GM18873 (cell line): ENCODE measurements at regions not wholly inside any gene's neighbourhood (a gene's known extent, or its start where the extent isn't known, plus 50 kb on each side); places are given as distances from the start of the nearest gene placed in this dataset.
A peak's percentile ranks its signal among the peaks of the same experiment; 100 is the strongest.
"Not testable (repeated sequence)": the region's sequence is repeated elsewhere in the genome, so short reads cannot be mapped to it uniquely, and the experiment has no call there.

Experiments used
- ATAC-seq: cut with Tn5 transposase; IDR thresholded peaks from one replicate; pipeline ENCODE4 v1.9.1; 2021; ENCODE audit warnings: mild to moderate bottlenecking, moderate library complexity, moderate number of reproducible peaks; ENCODE audit not compliant: unreplicated experiment, low FRiP score

- ATAC-seq: peak; percentile 72
Observed at GRCh38 chrX:118212817-118213183, 96.2 kb upstream of the KLHL13 start.

DNA sequence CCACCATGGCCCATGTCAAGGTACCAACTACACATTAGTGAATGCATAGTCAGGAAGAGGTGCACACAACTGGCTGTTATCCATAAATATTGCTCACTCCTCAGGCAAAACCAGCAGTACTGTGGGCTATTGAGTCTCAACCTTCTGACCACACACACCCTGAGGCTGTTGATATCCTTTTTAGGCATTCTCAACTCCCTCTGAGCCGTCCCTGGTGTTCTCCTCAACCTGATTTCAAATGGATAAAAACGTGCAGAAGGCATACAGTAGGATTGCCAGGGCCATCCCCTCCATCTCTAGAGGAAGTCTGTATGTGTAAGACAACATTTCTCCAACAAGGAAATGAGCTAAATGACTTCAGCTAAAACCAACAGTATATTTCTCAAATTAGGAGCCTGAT, 98.7 kb upstream of the KLHL13 start:
- ATAC-seq: no peak

GRCh38 chrX:118216087-118216486, 99.5 kb upstream of the KLHL13 start:
- ATAC-seq: no peak

GRCh38 chrX:118216509-118216908, 99.9 kb upstream of the KLHL13 start:
- ATAC-seq: no peak

DNA sequence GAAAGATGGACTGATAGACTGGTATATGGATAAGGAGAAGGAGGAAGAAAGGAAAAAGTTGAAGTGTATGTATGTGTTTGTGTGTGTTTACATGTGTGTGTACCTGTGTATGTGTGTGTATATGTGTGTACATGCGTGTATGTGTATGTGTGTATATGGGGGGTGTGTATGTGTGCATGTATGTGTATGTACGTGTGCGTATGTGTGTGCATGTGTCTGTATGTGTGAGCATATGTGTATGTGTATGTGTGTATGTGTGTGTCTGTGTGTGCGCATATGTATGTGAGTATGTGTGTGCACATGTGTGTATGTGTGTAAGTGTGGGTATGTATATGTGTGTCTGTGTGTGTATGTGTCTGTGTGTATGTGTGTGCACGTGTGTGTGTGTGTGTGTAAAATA, 101.5 kb upstream of the KLHL13 start:
- no peak for ATAC-seq

- no peak for ATAC-seq
Observed at GRCh38 chrX:118218940-118219339, 102.3 kb upstream of the KLHL13 start.

DNA sequence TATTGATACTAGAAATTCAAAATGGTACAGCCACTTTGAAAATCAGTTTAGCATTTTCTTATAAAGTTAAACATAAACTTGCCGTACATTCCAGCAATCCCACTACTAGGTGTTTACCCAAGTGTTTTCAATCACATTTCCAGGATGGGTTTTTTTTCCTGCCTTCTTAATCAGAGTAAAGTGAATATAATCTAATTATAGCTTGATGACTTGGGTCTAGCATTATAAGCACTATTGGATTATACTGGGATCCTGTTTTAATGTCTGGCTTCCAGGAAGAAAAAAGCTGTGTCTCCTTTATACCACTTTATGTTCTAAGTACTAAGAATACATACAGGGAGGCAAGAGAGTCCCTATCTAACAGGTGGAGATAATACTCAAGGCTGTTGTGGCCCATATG, 103.3 kb upstream of the KLHL13 start:
- no peak for ATAC-seq

GRCh38 chrX:118220509-118220908, 103.9 kb upstream of the KLHL13 start:
- ATAC-seq: no peak

- ATAC-seq: no peak
Observed at GRCh38 chrX:118221270-118221669, 104.7 kb upstream of the KLHL13 start.

GRCh38 chrX:118221733-118222132, 105.1 kb upstream of the KLHL13 start:
- no peak for ATAC-seq

GRCh38 chrX:118222421-118222820, 105.8 kb upstream of the KLHL13 start:
- ATAC-seq: no peak

- ATAC-seq: peak; percentile 76
Observed at GRCh38 chrX:118225711-118226428, 109.3 kb upstream of the KLHL13 start.

GRCh38 chrX:118228041-118228440, 111.4 kb upstream of the KLHL13 start:
- no peak for ATAC-seq

DNA sequence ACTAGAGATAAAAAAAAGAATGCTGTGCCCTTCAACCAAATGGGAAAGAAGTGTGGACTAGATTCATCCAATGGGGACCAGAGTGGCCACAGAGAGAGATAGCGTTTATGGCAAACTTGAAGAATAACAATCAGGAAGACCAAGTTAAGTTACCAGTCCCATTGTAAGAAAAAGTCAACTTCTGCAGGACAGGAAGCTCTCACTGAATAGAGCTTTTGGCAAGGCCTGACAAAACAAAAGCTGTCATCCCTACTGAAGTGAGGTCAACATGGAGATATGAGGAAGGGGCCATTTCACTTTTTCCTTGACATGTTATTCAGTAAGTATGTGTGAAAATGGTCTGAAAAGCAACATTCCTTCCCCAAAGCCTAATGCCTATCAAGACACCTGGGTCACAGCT, 111.8 kb upstream of the KLHL13 start:
- no peak for ATAC-seq

GRCh38 chrX:118231464-118231863, 114.4 kb upstream of the WDR44 start:
- ATAC-seq: no peak

- no peak for ATAC-seq
Observed at GRCh38 chrX:118239178-118239870, 106.6 kb upstream of the WDR44 start.

DNA sequence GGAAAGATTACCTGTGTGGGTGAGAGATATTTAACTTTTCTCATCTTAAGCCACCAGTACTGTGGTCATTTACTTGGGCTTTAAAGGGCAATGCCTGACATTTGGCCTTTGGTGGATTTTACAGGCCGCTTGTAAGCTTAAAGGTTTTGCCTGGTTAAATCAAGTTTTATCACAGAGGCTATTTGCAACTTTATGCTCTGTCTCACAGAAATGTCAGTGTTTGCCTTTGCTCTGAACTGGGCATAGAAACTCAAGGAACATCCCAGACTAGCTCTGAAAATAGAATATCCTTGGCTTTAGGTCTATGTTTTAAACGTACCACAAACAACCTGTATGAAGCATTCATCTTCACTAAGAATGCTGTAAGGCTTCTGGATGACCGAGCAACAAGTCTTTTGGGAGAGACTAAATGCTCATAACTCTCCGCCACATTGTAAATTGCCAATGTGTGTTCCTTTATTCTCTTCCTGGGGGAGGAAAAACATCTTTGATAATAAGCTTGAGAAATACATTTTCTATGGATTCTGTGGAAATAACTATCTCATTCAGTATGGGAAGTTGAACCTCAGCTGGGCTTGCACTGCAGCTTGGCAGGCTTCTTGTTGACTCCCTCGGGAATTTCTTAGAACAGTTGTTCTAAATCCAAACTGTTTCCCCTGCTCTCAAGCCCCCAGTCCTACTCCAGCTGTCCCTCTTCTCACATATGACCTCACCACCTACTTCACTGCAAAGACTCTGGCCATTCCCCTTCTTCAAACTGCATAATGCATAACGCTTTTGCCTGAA, 105.8 kb upstream of the WDR44 start:
- ATAC-seq: no peak

DNA sequence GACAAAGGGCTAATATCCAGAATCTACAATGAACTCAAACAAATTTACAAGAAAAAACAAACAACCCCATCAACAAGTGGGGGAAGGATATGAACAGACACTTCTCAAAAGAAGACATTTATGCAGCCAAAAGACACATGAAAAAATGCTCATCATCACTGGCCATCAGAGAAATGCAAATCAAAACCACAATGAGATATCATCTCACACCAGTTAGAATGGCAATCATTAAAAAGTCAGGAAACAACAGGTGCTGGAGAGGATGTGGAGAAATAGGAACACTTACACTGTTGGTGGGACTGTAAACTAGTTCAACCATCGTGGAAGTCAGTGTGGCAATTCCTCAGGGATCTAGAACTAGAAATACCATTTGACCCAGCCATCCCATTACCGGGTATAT, 98.9 kb upstream of the WDR44 start:
- not testable (repeated sequence) for ATAC-seq

DNA sequence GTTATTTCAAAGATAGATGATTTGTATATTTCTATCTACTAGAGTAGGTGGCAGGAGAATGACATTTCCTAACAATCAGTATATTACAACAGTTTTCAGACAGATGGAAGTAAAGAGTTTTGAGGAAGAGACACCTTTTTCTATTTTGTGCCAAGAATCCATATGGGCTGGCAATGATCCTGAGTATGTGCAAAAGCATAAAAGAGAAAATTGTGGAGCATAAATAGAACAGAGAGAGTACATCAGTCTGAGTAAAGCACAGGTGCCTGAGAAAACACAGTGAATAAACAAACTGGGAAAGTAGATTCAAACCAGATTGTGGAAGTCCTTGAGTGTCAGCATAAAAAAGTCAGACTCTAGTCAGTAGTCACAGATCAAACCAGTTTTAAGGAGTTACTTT, 96.8 kb upstream of the WDR44 start:
- no peak for ATAC-seq

DNA sequence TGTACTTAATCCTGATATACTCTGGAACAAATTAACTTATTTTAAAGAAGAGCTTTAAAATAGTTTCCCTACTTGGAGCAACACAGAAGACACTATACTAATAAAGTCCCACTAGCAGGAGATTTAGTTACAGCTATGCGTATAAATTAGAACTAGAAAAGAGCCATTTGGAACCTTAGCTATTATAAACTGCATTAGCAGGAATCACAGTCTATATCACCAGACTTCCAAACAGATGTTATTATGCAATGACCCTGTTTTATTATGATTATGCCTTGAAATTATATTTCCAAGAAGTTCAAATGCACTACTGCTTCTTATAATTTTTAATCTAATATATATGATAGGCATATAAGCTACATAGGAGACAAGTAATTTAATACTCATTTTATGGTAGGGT, 95.5 kb upstream of the WDR44 start:
- ATAC-seq: no peak

DNA sequence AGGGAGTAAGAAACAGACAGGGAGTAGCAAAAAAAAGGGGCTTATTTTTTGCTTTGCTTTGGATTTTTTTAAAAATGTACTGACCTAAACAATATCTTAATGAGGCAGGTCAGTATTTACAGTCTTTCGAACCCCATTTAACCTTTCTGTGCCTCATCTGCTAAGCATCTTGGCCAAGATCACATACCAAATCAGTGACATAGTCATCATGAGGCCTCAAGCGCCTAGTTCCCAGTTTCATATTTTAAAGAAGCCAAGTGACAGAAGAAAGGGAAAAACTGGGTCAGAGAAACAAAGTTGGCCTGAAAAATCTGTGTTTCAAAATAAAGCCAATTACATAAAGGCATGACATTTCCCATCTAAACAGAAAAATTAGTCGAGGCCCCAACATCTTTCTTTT, 94.6 kb upstream of the WDR44 start:
- ATAC-seq: no peak

DNA sequence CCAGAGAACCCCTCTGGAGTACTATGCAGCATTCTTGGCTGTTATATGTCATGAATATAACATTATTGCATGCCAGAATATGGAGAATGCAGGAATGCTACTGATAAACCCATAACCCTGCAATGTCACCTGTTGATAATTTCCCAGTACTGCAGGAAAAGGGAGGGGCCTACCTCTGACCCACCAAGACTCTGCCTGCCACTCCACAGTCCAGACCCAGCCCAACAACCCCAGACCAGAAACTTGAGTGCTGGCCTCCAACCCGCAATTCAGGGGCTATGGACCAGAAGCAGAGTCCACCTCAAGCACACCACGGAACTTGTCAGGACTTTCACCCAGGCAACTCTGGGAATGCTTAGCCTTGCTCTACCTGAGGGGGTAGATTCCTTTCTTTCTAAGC, 92.9 kb upstream of the WDR44 start:
- no peak for ATAC-seq
